Astrocyte (in vitro differentiated cells and primary cell): ENCODE measurements at regions not wholly inside any gene's neighbourhood (a gene's known extent, or its start where the extent isn't known, plus 50 kb on each side); places are given as distances from the start of the nearest gene placed in this dataset.
A peak's percentile ranks its signal among the peaks of the same experiment; 100 is the strongest.

Source experiments
- DNase-seq: peaks from one replicate; pipeline ENCODE4 v3.0.0-alpha.2; 2010; ENCODE audit warnings: low read depth
- FAIRE-seq: peaks from 2 replicates; lab custom pipeline; 2011; peaks lifted over from hg19 to GRCh38; lab: Jason Lieb, UNC
- H2AFZ ChIP-seq: 2 replicates; pipeline ENCODE4 v1.6.0; 2012; ENCODE audit warnings: low read depth, low read length, inconsistent platforms
- H3K27ac ChIP-seq: 2 replicates; pipeline ENCODE4 v1.5.1; 2011; ENCODE audit warnings: low read depth, low read length, inconsistent platforms
- H3K27me3 ChIP-seq: 2 replicates; pipeline ENCODE4 v1.6.0; 2011; ENCODE audit warnings: low read length, inconsistent platforms; ENCODE audit not compliant: insufficient read depth
- H3K36me3 ChIP-seq: 2 replicates; pipeline ENCODE4 v1.5.1; 2011; ENCODE audit warnings: low read length, inconsistent platforms; ENCODE audit not compliant: insufficient read depth
- H3K4me1 ChIP-seq: 2 replicates; pipeline ENCODE4 v1.5.1; 2011; ENCODE audit warnings: low read length, inconsistent platforms; ENCODE audit not compliant: insufficient read depth
- H3K4me2 ChIP-seq: 2 replicates; pipeline ENCODE4 v1.6.0; 2012; ENCODE audit warnings: low read length, inconsistent platforms
- H3K4me3 ChIP-seq: 2 replicates; pipeline ENCODE4 v1.5.1; 2011; ENCODE audit warnings: low read depth, mild to moderate bottlenecking, low read length, inconsistent platforms; ENCODE audit not compliant: insufficient read depth
- H3K79me2 ChIP-seq: 2 replicates; pipeline ENCODE4 v1.6.0; 2012; ENCODE audit warnings: mild to moderate bottlenecking, low read length, inconsistent platforms; ENCODE audit not compliant: insufficient read depth
- H3K9ac ChIP-seq: 2 replicates; pipeline ENCODE4 v1.6.0; 2012; ENCODE audit warnings: mild to moderate bottlenecking, low read length, inconsistent platforms
- H3K9me3 ChIP-seq: 2 replicates; pipeline ENCODE4 v1.5.1; 2012; ENCODE audit warnings: low read depth, mild to moderate bottlenecking, low read length, inconsistent platforms; ENCODE audit not compliant: insufficient read depth
- H4K20me1 ChIP-seq: 2 replicates; pipeline ENCODE4 v1.6.0; 2012; ENCODE audit warnings: low read length, inconsistent platforms; ENCODE audit not compliant: insufficient read depth
- H3K27ac Mint-ChIP-seq: one replicate; pipeline ENCODE4 v1.8.0; 2021; ENCODE audit warnings: mild to moderate bottlenecking, mixed read lengths; ENCODE audit not compliant: unreplicated experiment
- H3K27me3 Mint-ChIP-seq: one replicate; pipeline ENCODE4 v1.8.0; 2021; ENCODE audit warnings: low read depth, mixed read lengths; ENCODE audit not compliant: unreplicated experiment
- H3K36me3 Mint-ChIP-seq: one replicate; pipeline ENCODE4 v1.8.0; 2021; ENCODE audit warnings: low read depth, mixed read lengths; ENCODE audit not compliant: unreplicated experiment
- H3K4me1 Mint-ChIP-seq: one replicate; pipeline ENCODE4 v1.8.0; 2021; ENCODE audit warnings: low read depth, mixed read lengths; ENCODE audit not compliant: unreplicated experiment
- H3K4me3 Mint-ChIP-seq: one replicate; pipeline ENCODE4 v1.8.0; 2021; ENCODE audit warnings: mild to moderate bottlenecking, moderate library complexity, mixed read lengths; ENCODE audit not compliant: unreplicated experiment
- H3K9me3 Mint-ChIP-seq: one replicate; pipeline ENCODE4 v1.8.0; 2021; ENCODE audit warnings: mild to moderate bottlenecking, mixed read lengths; ENCODE audit not compliant: unreplicated experiment
- EZH2 ChIP-seq: IDR thresholded peaks from 2 replicates; pipeline ENCODE4 v1.6.1; 2012; ENCODE audit warnings: mild to moderate bottlenecking, low read length, inconsistent platforms; ENCODE audit not compliant: insufficient read depth
- TF ChIP-seq, protein P1 (sequence below): IDR thresholded peaks from 2 replicates; pipeline ENCODE4 v1.5.1; 2011; ENCODE audit warnings: low read depth, mild to moderate bottlenecking, inconsistent platforms, low read length, moderate library complexity; ENCODE audit not compliant: insufficient read depth

DNA sequence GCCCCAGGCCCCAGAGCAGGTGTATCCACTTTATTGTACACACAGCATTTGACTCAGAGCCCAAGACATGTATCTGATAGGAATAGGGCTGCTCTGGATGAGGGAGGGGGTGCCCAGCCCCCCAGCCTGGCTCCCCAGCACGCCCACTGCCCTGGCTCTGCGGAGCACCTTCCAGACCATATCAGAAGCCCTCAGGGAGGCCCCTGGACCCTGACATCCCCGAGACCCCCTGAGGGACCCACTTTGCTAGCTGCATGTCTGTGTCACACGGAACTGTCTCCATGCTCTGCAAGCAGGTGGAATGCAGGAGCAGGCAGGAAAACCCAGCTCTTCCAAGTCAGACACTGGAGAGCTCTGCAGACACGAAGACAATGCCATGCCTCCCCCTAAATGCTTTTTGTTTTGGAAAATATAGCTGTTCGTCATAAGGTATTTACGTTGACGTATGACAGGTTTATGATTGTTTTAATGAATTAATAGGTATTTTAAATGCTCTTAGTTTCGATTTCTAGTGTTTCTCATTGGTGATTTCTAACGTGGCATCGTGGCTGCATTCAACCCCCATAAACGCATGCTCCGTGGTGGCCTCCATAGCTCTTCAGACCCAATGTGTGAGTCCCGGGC lies 92.8 kb upstream of the INSIG1 start:
- peak overlapping the region; percentile 85 for H3K4me2 ChIP-seq
- FAIRE-seq, result no peak

DNA sequence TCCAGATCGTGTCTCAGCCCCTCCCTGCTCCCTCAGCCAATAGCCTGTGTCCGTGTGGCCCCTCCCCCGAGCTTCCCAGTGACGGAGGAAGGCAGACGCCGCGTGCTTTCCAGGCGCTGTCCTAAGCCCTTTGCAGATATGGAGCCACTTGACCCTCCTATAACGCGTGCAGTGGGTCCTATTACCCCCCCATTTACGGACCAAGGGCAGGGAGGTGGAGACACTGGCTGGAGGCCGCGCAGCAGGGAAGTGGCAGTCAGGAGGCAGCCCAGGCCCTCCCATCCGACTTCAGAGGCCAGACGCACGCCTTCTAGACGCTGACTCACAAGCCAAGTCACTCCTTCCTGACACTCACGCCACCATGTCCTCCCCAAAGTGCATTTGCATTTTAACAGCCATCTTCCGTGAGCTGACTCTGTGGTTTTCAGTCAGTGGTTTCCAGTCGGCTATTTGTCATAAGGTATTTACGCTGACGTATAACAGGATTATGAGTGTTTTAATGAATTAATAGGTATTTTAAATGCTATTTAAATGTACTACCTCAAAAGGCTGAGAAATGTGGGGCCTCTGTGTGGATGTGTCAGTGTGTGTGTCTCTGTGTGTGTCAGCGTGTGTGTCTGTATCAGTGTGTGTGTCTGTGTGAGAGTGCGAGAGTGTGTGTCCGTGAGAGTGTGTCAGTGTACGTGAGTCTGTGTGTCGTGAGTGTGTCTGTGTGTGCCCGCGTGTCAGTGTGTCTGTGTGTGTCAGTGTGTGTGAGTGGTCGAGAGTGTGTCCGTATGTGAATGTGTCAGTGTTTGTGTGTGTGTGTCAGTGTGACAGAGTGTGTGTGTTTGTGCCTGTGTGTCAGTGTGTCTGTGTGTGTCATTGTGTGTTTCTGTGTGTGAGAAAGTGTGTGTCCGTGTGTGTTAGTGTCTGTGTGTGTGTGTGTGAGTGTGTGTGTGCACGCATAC lies 92.0 kb upstream of the INSIG1 start:
- peak overlapping the region; percentile 47 for H3K4me3 ChIP-seq
- H4K20me1 ChIP-seq, result no peaks in the 10 kb centered on the region
- H3K27ac ChIP-seq, result peak overlapping the region; percentile 100
- peaks cover 3% of the 10 kb centered on the region for H3K9me3 ChIP-seq
- peaks cover 11% of the 10 kb centered on the region for H3K9me3 Mint-ChIP-seq
- peak overlapping the region; percentile 93 for H3K27ac Mint-ChIP-seq
- peak; percentile 62 for FAIRE-seq
- H3K27me3 ChIP-seq, result no peaks in the 10 kb centered on the region
- DNase-seq, result peak; percentile 100
- peak overlapping the region; percentile 67 for H3K4me3 Mint-ChIP-seq
- H3K36me3 Mint-ChIP-seq, result peaks cover 2% of the 10 kb centered on the region
- H3K79me2 ChIP-seq, result no peaks in the 10 kb centered on the region
- H3K4me1 Mint-ChIP-seq, result peaks cover 26% of the 10 kb centered on the region
- H2AFZ ChIP-seq, result peak overlapping the region; percentile 80
- H3K27me3 Mint-ChIP-seq, result no peaks in the 10 kb centered on the region
- no peak for TF ChIP-seq EZH2
- TF ChIP-seq, protein P1, sequence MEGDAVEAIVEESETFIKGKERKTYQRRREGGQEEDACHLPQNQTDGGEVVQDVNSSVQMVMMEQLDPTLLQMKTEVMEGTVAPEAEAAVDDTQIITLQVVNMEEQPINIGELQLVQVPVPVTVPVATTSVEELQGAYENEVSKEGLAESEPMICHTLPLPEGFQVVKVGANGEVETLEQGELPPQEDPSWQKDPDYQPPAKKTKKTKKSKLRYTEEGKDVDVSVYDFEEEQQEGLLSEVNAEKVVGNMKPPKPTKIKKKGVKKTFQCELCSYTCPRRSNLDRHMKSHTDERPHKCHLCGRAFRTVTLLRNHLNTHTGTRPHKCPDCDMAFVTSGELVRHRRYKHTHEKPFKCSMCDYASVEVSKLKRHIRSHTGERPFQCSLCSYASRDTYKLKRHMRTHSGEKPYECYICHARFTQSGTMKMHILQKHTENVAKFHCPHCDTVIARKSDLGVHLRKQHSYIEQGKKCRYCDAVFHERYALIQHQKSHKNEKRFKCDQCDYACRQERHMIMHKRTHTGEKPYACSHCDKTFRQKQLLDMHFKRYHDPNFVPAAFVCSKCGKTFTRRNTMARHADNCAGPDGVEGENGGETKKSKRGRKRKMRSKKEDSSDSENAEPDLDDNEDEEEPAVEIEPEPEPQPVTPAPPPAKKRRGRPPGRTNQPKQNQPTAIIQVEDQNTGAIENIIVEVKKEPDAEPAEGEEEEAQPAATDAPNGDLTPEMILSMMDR, result no peak
- H3K4me1 ChIP-seq, result peaks cover 34% of the 10 kb centered on the region
- peak overlapping the region; percentile 96 for H3K9ac ChIP-seq
- H3K36me3 ChIP-seq, result no peaks in the 10 kb centered on the region
- H3K4me2 ChIP-seq, result peak overlapping the region; percentile 85

More for the DNA sequence above, 92.8 kb upstream of the INSIG1 start:
- Histone ChIP-seq H3K4me3 (peak overlapping the region; percentile 25), H3K79me2 (no peaks in the 10 kb centered on the region), H2AFZ (peak overlapping the region; percentile 80), H3K27ac (peak overlapping the region; percentile 100), H3K9me3 (peaks cover 3% of the 10 kb centered on the region), H4K20me1 (no peaks in the 10 kb centered on the region), H3K4me1 (peaks cover 34% of the 10 kb centered on the region), H3K36me3 (no peaks in the 10 kb centered on the region), H3K27me3 (no peaks in the 10 kb centered on the region), H3K9ac (peak overlapping the region; percentile 96)
- Mint-ChIP-seq H3K36me3 (peaks cover 2% of the 10 kb centered on the region), H3K4me1 (peaks cover 24% of the 10 kb centered on the region), H3K27me3 (no peaks in the 10 kb centered on the region), H3K4me3 (peak overlapping the region; percentile 67), H3K27ac (peak overlapping the region; percentile 93), H3K9me3 (peaks cover 11% of the 10 kb centered on the region)
- no peak for DNase-seq
- no peak for TF ChIP-seq EZH2
- TF ChIP-seq, protein P1, result no peak
